Lung (tissue), 11 donors: ENCODE measurements at regions not wholly inside any gene's neighbourhood (a gene's known extent, or its start where the extent isn't known, plus 50 kb on each side); places are given as distances from the start of the nearest gene placed in this dataset.

ENCODE experiments used
- ATAC-seq: fragments of 200-7000 bp; cut with Tn5 transposase; one replicate; pipeline ENCODE4 v1.9.1; 2020; ENCODE audit warnings: moderate number of reproducible peaks; ENCODE audit not compliant: insufficient read depth, low FRiP score
- DNase-seq, 3 donors: peaks; one replicate each; pipeline ENCODE4 v3.0.0-alpha.2; 2013 to 2017
- H3K27ac ChIP-seq, 2 donors: one replicate each; pipeline ENCODE4 v1.5.1; 2013; ENCODE audit warnings: mild to moderate bottlenecking in 2 of 2, moderate library complexity in 2 of 2, control low read depth in 1 of 2, inconsistent platforms in 1 of 2, low read depth in 1 of 2, low read length in 1 of 2
- H3K27me3 ChIP-seq, 3 donors: one replicate each; pipeline ENCODE4 v1.5.1; 2013; ENCODE audit warnings: low read length in 2 of 3; ENCODE audit not compliant: control insufficient read depth in 3 of 3, insufficient read depth in 3 of 3
- H3K36me3 ChIP-seq, 4 donors: one replicate each; pipeline ENCODE4 v1.5.1; 2013; ENCODE audit warnings: low read length in 4 of 4, mild to moderate bottlenecking in 1 of 4, moderate library complexity in 1 of 4; ENCODE audit not compliant: control insufficient read depth in 4 of 4, insufficient read depth in 4 of 4
- H3K4me1 ChIP-seq, 5 donors: one replicate each; pipeline ENCODE4 v1.5.1; 2013; ENCODE audit warnings: low read length in 5 of 5, mild to moderate bottlenecking in 2 of 5, moderate library complexity in 1 of 5; ENCODE audit not compliant: control insufficient read depth in 5 of 5, insufficient read depth in 5 of 5
- H3K4me3 ChIP-seq: one replicate; pipeline ENCODE4 v1.5.1; 2013; ENCODE audit warnings: mild to moderate bottlenecking, control low read depth, moderate library complexity
- H3K9ac ChIP-seq, 2 donors: one replicate each; pipeline ENCODE4 v1.5.1; 2013; ENCODE audit warnings: low read length in 2 of 2, control low read depth in 1 of 2; ENCODE audit not compliant: insufficient read depth in 1 of 2
- H3K9me3 ChIP-seq, 4 donors: one replicate each; pipeline ENCODE4 v1.5.1; 2013; ENCODE audit warnings: low read length in 3 of 4, mild to moderate bottlenecking in 1 of 4, moderate library complexity in 1 of 4; ENCODE audit not compliant: control insufficient read depth in 4 of 4, insufficient read depth in 3 of 4
- WGBS, 2 donors: extraction: QIAGEN DNeasy Blood & Tissue Kit; methylation state at CpG; one replicate each; pipeline ENCODE4 v1.1.7; 2013; 5-methylcytosine and 5-hydroxymethylcytosine counted together
- TF ChIP-seq, protein P1 (sequence below): IDR thresholded peaks from 2 replicates; pipeline ENCODE4 v1.5.1; 2012; ENCODE audit warnings: mild to moderate bottlenecking; ENCODE audit errors: control extremely low read depth, extremely low read depth
- donor health status: control.
- donor health status: control.
- donor health status: Bipolar disorder and iron deficiency.
- donor health status: healthy.
- donor health status: DM: yes; HTN: yes; CAD: no.

DNA sequence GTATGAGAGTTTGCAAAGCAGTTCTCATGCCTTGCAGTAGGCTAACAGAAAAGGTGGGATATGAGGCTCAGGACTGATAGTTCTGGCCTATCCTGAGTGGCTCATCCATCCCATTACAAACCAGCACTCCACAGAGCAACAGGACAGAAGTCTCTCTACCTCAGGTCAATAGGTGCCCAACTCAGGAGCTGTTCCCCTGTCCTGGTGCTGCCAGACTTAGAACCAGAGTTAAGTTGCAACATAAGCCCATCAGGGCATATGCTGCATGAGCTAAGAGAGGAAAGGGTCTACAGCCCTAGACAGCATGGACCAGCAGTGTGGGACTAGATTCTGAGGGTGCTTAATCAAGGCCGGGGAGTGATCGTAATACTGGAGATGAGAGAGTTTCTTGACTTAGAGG is 104.8 kb upstream of the ECI2 start:
- H3K4me3 ChIP-seq = no peak overlapping the region
- no peak overlapping the region for H3K27ac ChIP-seq
- 99 to 100% methylated on average over 2 of the region's 2 CpGs for WGBS, 2 donors
- H3K27me3 ChIP-seq = no peaks in the 10 kb centered on the region
- DNase-seq = no peak
- no peak for ATAC-seq
- H3K36me3 ChIP-seq = no peaks in the 10 kb centered on the region
- no peak overlapping the region for H3K9ac ChIP-seq
- TF ChIP-seq, protein P1, sequence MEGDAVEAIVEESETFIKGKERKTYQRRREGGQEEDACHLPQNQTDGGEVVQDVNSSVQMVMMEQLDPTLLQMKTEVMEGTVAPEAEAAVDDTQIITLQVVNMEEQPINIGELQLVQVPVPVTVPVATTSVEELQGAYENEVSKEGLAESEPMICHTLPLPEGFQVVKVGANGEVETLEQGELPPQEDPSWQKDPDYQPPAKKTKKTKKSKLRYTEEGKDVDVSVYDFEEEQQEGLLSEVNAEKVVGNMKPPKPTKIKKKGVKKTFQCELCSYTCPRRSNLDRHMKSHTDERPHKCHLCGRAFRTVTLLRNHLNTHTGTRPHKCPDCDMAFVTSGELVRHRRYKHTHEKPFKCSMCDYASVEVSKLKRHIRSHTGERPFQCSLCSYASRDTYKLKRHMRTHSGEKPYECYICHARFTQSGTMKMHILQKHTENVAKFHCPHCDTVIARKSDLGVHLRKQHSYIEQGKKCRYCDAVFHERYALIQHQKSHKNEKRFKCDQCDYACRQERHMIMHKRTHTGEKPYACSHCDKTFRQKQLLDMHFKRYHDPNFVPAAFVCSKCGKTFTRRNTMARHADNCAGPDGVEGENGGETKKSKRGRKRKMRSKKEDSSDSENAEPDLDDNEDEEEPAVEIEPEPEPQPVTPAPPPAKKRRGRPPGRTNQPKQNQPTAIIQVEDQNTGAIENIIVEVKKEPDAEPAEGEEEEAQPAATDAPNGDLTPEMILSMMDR = no peak
- no peaks in the 10 kb centered on the region for H3K4me1 ChIP-seq
- peaks cover 0 to 4% (median under 1%) of the 10 kb centered on the region in 4 donors for H3K9me3 ChIP-seq

DNA sequence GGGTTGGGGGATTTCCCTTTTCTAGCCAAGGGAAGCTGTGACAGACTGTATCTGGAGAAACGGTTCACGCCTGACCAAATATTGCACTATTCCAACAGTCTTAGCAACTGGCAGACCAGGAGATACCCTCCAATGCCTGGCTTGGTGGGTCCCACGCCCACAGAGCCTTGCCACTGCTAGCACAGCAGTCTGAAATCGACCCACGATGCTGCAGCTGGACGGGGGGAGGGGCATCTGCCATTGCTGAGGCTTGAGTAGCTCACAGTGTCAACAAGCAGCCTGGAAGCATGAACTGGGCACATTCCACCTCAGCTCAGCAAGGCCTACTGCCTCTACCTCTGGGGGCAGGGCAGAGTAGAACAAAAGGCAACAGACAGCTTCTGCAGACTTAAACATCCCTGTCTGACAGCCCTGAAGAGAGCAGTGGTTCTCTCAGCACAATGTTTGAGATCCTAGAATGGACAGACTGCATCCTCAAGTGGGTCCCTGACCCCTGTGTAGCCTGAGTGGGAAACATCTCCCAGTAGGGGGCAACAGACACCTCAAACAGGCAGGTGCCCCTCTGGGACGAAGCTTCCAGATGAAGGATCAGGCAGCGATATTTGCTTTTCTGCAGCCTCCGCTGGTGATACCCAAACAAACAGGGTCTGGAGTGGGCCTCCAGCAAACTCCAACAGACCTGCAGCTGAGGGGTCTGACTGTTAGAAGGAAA is 89.9 kb upstream of the ECI2 start:
- Histone ChIP-seq H3K9me3 (peaks cover 0 to 2% (median 0%) of the 10 kb centered on the region in 4 donors), H3K9ac (no peak overlapping the region), H3K27ac (no peak overlapping the region), H3K27me3 (no peaks in the 10 kb centered on the region), H3K36me3 (no peaks in the 10 kb centered on the region), H3K4me1 (no peaks in the 10 kb centered on the region), H3K4me3 (no peak overlapping the region)
- ATAC-seq (no peak), DNase-seq (peak in 2 of 3 donors; percentile 35 to 62)
- TF ChIP-seq, protein P1 = no peak
- 56 to 65% methylated on average over 9 of the region's 9 CpGs for WGBS, 2 donors

DNA sequence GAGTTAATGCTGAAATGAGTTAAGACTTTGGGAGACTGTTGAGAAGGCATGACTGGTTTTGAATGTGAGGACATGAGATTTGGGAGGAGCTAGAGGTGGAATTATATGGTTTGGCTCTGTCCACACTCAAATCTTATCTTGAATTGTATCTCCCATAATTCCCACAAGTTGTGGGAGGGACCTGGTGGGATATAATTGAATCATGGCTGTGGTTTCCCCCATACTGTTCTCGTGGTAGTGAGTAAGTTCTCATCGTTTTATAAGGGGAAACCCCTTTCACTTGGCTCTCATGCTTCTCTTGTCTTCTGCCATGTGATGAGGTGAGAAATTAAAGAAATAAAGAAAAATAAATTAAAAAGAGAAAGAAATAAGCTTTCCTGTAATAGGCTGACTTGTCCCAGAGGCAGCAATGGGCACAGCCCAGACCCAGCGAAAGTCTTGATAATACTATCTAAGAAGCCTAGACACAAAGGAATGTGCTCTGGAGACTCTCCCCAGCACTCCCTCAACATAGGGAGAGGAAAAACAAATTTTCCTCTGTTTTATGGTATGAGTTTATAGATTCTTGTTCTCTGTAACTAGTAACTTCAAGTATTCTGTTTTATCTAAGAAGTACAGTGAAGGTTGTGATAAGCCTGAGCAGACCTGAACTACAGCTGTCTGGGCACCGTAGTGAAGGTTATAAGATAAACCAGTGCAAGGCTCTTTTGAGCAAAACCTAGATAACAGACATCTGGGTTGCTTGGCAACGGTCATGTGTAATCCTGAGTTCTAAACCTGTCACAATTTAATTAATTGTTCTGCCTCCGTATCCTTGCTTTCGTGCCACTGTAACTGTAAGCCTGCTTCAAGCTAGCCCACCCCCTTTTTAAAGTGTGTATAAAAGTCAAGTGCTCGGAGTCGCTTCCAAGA is 88.9 kb upstream of the ECI2 start:
- peak; percentile 19 to 35 (median 31) for DNase-seq
- 51 to 62% methylated on average over 9 of the region's 9 CpGs for WGBS, 2 donors
- Histone ChIP-seq H3K27ac (no peak overlapping the region), H3K36me3 (no peaks in the 10 kb centered on the region), H3K27me3 (no peaks in the 10 kb centered on the region), H3K4me3 (no peak overlapping the region), H3K9ac (no peak overlapping the region), H3K4me1 (no peaks in the 10 kb centered on the region), H3K9me3 (peaks cover 0 to 2% (median 0%) of the 10 kb centered on the region in 4 donors)
- TF ChIP-seq, protein P1 = no peak
- ATAC-seq = no peak
